CD4-positive, alpha-beta T cell treated with Interleukin-15 for 4 hours (primary cell): ENCODE measurements at regions not wholly inside any gene's neighbourhood (a gene's known extent, or its start where the extent isn't known, plus 50 kb on each side); places are given as distances from the start of the nearest gene placed in this dataset.
"Not testable (repeated sequence)": the region's sequence is repeated elsewhere in the genome, so short reads cannot be mapped to it uniquely, and the experiment has no call there.

Experiments used
- DNase-seq: peaks from one replicate; pipeline ENCODE4 v3.0.0-alpha.2; 2020; ENCODE audit warnings: low spot score

- no peak for DNase-seq
These were observed 612.8 kb downstream of the RNF144A start for GRCh38 chr2:7530001-7530400.

- peak; percentile 4 for DNase-seq
These were observed 621.9 kb downstream of the RNF144A start for GRCh38 chr2:7539077-7539476.

- no peak for DNase-seq
These were observed 622.5 kb downstream of the RNF144A start for GRCh38 chr2:7539760-7540159.

- no peak for DNase-seq
These were observed 635.8 kb downstream of the RNF144A start for GRCh38 chr2:7552825-7553570.

GRCh38 chr2:7555260-7555659, 638.0 kb downstream of the RNF144A start:
- DNase-seq = no peak

GRCh38 chr2:7557376-7557775, 640.2 kb downstream of the RNF144A start:
- DNase-seq = no peak

GRCh38 chr2:7559791-7560190, 642.6 kb downstream of the RNF144A start:
- DNase-seq = no peak

- DNase-seq = no peak
These were observed 649.2 kb downstream of the RNF144A start for GRCh38 chr2:7566382-7566881.

GRCh38 chr2:7567116-7567515, 649.9 kb downstream of the RNF144A start:
- DNase-seq = not testable (repeated sequence)

- peak; percentile 40 for DNase-seq
These were observed 650.4 kb downstream of the RNF144A start for GRCh38 chr2:7567646-7568045.

- no peak for DNase-seq
These were observed 653.0 kb downstream of the RNF144A start for GRCh38 chr2:7570247-7570646.

GRCh38 chr2:7571701-7572100, 654.5 kb downstream of the RNF144A start:
- DNase-seq = no peak

- DNase-seq = peak; percentile 9
These were observed 655.2 kb downstream of the RNF144A start for GRCh38 chr2:7572450-7572849.

- no peak for DNase-seq
These were observed 656.1 kb downstream of the RNF144A start for GRCh38 chr2:7573166-7573825.

- no peak for DNase-seq
These were observed 657.2 kb downstream of the RNF144A start for GRCh38 chr2:7574385-7574784.

GRCh38 chr2:7577769-7578168, 660.6 kb downstream of the RNF144A start:
- no peak for DNase-seq

- no peak for DNase-seq
These were observed 666.8 kb downstream of the RNF144A start for GRCh38 chr2:7584017-7584416.

- no peak for DNase-seq
These were observed 669.7 kb downstream of the RNF144A start for GRCh38 chr2:7586898-7587297.

- no peak for DNase-seq
These were observed 671.1 kb downstream of the RNF144A start for GRCh38 chr2:7588295-7588694.

GRCh38 chr2:7592618-7593140, 675.5 kb downstream of the RNF144A start:
- no peak for DNase-seq

GRCh38 chr2:7593360-7593759, 676.1 kb downstream of the RNF144A start:
- no peak for DNase-seq

GRCh38 chr2:7594211-7594610, 677.0 kb downstream of the RNF144A start:
- no peak for DNase-seq

GRCh38 chr2:7595206-7595605, 678.0 kb downstream of the RNF144A start:
- DNase-seq = no peak
